ENCODE measurements at regions not wholly inside any gene's neighbourhood (a gene's known extent, or its start where the extent isn't known, plus 50 kb on each side); places are given as distances from the start of the nearest gene placed in this dataset.

- TF ChIP-seq, protein P1, sequence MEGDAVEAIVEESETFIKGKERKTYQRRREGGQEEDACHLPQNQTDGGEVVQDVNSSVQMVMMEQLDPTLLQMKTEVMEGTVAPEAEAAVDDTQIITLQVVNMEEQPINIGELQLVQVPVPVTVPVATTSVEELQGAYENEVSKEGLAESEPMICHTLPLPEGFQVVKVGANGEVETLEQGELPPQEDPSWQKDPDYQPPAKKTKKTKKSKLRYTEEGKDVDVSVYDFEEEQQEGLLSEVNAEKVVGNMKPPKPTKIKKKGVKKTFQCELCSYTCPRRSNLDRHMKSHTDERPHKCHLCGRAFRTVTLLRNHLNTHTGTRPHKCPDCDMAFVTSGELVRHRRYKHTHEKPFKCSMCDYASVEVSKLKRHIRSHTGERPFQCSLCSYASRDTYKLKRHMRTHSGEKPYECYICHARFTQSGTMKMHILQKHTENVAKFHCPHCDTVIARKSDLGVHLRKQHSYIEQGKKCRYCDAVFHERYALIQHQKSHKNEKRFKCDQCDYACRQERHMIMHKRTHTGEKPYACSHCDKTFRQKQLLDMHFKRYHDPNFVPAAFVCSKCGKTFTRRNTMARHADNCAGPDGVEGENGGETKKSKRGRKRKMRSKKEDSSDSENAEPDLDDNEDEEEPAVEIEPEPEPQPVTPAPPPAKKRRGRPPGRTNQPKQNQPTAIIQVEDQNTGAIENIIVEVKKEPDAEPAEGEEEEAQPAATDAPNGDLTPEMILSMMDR (IDR thresholded peaks at IDR 0.05; ENCODE audit: insufficient read depth, low read length): no peak
- no peak for TF ChIP-seq POLR2AphosphoS5 (IDR thresholded peaks at IDR 0.05; ENCODE audit: low read depth)
These were observed 649.5 kb upstream of the ADGRL2 start for GRCh38 chr1:81151206-81151605.
